ENCODE measurements at regions not wholly inside any gene's neighbourhood (a gene's known extent, or its start where the extent isn't known, plus 50 kb on each side); places are given as distances from the start of the nearest gene placed in this dataset.

- TF ChIP-seq REST (IDR thresholded peaks at IDR 0.05; ENCODE audit: insufficient read depth in 1 of 2, low read depth in 2 of 2, low read length in 2 of 2) (no peak), POLR2AphosphoS5 (IDR thresholded peaks at IDR 0.05; ENCODE audit: low read depth, low read length) (no peak), TAF1 (IDR thresholded peaks at IDR 0.05; ENCODE audit: borderline replicate concordance, insufficient read depth, low read length) (no peak), SIN3A (IDR thresholded peaks at IDR 0.05; ENCODE audit: borderline replicate concordance, insufficient read depth, low read length) (no peak)
These were observed 1352.7 kb downstream of the CDH11 start for GRCh38 chr16:63769211-63769610.

Data from PFSK-1 (cell line).